NCI-H2227 treated with DMSO at 0.1 percent for 48 hours (cell line): ENCODE measurements at regions not wholly inside any gene's neighbourhood (a gene's known extent, or its start where the extent isn't known, plus 50 kb on each side); places are given as distances from the start of the nearest gene placed in this dataset.
"Not testable (repeated sequence)": the region's sequence is repeated elsewhere in the genome, so short reads cannot be mapped to it uniquely, and the experiment has no call there.

Experiments used
- DNase-seq: peaks from one replicate; lab custom pipeline; 2025; lab: John Stamatoyannopoulos, UW

DNA sequence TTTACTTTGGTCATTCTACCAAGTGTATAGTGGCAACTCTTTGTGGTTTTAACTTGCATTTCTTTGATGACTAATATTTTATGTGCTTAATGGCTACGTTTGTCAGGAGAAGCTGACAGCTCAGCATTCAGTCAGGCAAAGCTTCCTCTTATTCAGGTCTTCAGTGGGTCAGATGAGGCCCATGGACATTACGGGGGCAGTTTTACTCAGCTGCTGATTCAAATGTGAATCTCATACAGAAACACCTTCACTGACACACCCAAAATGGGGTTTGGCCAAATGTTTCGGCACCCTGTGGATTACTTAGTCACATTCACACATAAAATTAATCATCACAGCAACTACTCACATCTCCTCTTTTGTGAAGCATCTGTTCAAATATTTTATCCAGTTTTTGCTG is 104.9 kb upstream of the PLD5 start:
- DNase-seq, result no peak

GRCh38 chr1:242623756-242624155 is 99.3 kb upstream of the PLD5 start:
- no peak for DNase-seq

DNA sequence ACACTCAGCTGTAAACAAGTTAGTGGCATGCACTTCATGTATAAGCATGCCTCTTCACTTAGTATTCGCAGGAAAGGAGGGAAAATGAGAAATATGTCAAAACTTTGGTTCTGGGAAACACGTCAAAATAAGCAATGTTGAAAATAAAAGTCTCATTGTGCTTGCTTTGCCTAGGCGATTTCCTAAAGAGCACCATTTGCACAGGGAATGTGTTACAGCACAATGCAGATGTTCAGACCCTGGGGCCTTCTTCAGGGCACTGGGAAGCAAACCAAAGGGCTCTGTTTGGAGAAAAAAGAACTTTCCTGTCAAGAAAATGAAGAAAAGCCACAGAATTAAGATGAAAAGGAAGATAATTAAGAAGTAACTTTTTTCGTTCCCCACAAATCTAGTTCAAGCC is 98.6 kb upstream of the PLD5 start:
- no peak for DNase-seq

DNA sequence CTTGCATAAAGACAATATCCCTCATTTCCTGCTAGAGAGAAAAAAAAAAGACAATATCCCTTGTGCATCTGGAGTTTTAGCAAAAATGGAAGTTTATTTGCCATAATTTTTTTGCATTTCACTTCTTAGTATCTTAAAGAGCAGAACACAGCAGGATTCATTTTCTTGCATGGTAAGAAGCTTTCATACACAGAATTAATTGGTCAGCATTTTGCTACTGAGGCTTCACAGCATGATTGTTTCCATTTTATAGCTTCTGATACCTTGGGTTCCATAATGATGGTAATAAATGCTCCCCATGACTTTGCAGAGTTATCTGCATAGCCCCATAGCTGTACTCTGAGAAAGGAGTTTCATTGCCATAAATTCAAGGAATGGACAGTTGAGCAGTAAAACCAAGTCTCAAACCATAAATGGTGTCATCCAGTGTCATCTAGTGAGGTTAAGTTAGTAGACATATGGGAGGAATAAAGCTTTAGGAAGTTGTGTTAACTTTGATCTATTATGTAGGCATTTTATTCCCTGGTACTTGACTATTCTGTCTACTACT is 88.8 kb upstream of the PLD5 start:
- no peak for DNase-seq

- DNase-seq, result no peak
Measured at GRCh38 chr1:242610209-242610608, 85.7 kb upstream of the PLD5 start.

- no peak for DNase-seq
Measured at GRCh38 chr1:242605521-242605920, 81.0 kb upstream of the PLD5 start.

GRCh38 chr1:242602001-242602400 is 77.5 kb upstream of the PLD5 start:
- no peak for DNase-seq

DNA sequence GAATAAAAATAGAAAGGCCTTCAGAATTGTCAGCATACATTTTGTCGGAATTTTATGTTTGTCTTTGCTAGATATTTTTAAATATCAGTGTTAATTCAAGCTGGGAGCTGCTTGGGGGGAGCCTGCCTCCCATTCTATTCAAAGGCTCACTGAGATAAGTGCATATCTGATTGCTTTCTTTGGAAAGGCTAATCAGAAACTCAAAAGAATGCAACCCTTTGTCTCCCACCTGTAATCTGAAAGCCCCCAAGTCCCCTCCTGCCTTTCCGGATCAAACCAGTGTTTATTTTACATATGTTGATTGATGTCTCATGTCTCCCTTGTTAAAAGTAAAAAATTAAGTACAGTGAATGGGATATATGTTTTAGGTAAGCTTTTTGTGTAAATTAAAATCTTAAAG is 69.3 kb upstream of the PLD5 start:
- DNase-seq, result not testable (repeated sequence)

DNA sequence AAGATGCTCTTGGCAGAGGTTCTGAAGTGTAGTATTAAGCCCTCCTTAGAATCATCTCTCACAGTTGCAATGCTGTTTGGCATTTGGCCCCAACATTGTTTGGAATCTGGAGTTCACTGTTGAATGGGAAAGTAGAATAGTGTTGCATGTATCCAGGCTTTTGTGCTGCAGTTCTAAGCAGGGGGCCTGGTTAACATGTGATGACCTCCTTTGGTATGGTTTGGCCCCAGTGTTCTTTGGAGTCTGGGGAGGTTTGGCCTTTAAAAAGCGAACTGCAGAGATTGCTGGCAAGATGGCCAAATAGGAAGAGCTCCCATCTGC is 61.8 kb upstream of the PLD5 start:
- no peak for DNase-seq

GRCh38 chr1:242585616-242586359 is 61.3 kb upstream of the PLD5 start:
- no peak for DNase-seq

DNA sequence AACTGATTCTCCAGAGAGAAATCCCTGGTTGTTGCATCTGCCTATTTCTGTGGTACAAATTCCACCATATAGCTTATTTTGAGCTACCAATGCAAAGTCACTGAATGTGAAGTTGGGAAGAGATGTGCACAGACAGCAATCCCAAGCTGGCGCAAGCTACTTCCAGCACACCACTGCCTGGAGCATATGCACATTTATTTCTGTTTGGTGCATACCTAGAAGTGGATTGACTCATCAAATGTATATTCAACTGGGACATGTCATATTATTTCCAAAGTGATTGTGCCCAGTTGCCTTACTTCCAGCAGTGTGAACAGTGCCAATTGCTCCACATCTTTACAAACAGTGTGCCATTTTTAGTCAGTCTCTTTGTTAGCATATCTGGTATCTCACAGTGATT is 58.2 kb upstream of the PLD5 start:
- DNase-seq, result no peak

DNA sequence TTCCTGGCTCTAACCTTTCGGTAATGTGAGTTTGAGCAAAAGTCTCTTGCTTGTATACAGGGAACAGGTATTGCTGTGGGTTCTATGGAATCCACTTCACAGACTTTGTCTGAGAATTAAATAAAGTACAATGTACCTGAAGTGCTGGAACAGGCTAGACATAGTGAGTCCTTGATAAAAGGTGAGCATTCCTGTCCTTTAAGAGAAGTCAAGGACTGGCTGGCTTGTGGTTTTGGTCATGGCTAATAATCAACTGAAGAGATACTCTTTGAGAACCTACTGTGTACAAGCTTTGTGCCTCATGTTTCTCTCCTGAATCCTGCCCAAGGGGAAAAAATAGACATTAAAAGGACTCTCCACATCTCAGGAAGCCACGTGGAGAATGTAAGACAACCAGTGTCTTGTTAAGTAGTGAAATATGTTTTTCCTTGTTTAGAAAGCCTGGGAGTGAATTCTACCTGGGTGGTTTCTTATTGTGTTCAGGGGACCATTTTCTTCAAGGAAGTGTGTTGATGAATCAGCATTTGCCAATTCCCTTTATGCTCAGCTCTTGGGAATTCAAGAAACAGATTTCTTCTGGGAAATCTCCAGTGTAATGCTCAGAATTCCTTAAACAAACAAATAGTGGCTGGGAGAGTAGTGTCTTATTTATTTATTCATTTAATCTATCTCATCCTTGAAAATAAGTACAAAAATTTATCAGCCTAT is 55.2 kb upstream of the PLD5 start:
- DNase-seq, result no peak
